Stimulated activated CD4-positive, alpha-beta T cell treated with anti-CD3 and anti-CD28 coated beads, Interleukin-4, amount 100 ng/mL, for 4 hours (primary cell): ENCODE measurements at regions not wholly inside any gene's neighbourhood (a gene's known extent, or its start where the extent isn't known, plus 50 kb on each side); places are given as distances from the start of the nearest gene placed in this dataset.

ENCODE experiments used
- DNase-seq, 2 experiments: peaks; one replicate each; pipeline ENCODE4 v3.0.0-alpha.2; 2020

- DNase-seq: no peak
Observed at GRCh38 chr10:129325893-129326292, 141.1 kb upstream of the MGMT start.

GRCh38 chr10:129328546-129328945, 138.5 kb upstream of the MGMT start:
- no peak for DNase-seq

- no peak for DNase-seq
Observed at GRCh38 chr10:129329385-129330055, 137.5 kb upstream of the MGMT start.

- DNase-seq: no peak
Observed at GRCh38 chr10:129330211-129330610, 136.8 kb upstream of the MGMT start.

- no peak for DNase-seq
Observed at GRCh38 chr10:129331207-129331838, 135.7 kb upstream of the MGMT start.

- no peak for DNase-seq
Observed at GRCh38 chr10:129331839-129332220, 135.2 kb upstream of the MGMT start.

- no peak for DNase-seq
Observed at GRCh38 chr10:129332476-129332875, 134.6 kb upstream of the MGMT start.

GRCh38 chr10:129333706-129334105, 133.3 kb upstream of the MGMT start:
- DNase-seq: no peak

GRCh38 chr10:129334266-129334665, 132.8 kb upstream of the MGMT start:
- DNase-seq: no peak

- no peak for DNase-seq
Observed at GRCh38 chr10:129335396-129335795, 131.6 kb upstream of the MGMT start.

- no peak for DNase-seq
Observed at GRCh38 chr10:129335942-129336341, 131.1 kb upstream of the MGMT start.

- DNase-seq: no peak
Observed at GRCh38 chr10:129339191-129339590, 127.8 kb upstream of the MGMT start.

- no peak for DNase-seq
Observed at GRCh38 chr10:129339841-129340240, 127.2 kb upstream of the MGMT start.

- no peak for DNase-seq
Observed at GRCh38 chr10:129341087-129341486, 126.0 kb upstream of the MGMT start.

GRCh38 chr10:129342385-129342784, 124.7 kb upstream of the MGMT start:
- DNase-seq: no peak

- no peak for DNase-seq
Observed at GRCh38 chr10:129343141-129343540, 123.9 kb upstream of the MGMT start.

GRCh38 chr10:129344103-129344502, 122.9 kb upstream of the MGMT start:
- no peak for DNase-seq

- DNase-seq: no peak
Observed at GRCh38 chr10:129344731-129345355, 122.2 kb upstream of the MGMT start.

GRCh38 chr10:129345763-129346162, 121.3 kb upstream of the MGMT start:
- DNase-seq: no peak

- DNase-seq: no peak
Observed at GRCh38 chr10:129350690-129351089, 116.4 kb upstream of the MGMT start.

GRCh38 chr10:129353101-129353500, 113.9 kb upstream of the MGMT start:
- no peak for DNase-seq

GRCh38 chr10:129360046-129360445, 107.0 kb upstream of the MGMT start:
- DNase-seq: no peak

- no peak for DNase-seq
Observed at GRCh38 chr10:129361676-129362376, 105.2 kb upstream of the MGMT start.

GRCh38 chr10:129364949-129365348, 102.1 kb upstream of the MGMT start:
- DNase-seq: no peak
